T-helper 17 cell (primary cell): ENCODE measurements at regions not wholly inside any gene's neighbourhood (a gene's known extent, or its start where the extent isn't known, plus 50 kb on each side); places are given as distances from the start of the nearest gene placed in this dataset.

Source experiments
- ATAC-seq: fragments of 150-1000 bp; cut with Tn5 transposase; 2 replicates; pipeline ENCODE4 v1.10.0; 2021; ENCODE audit warnings: mild to moderate bottlenecking, moderate library complexity
- DNase-seq, 3 donors: peaks; one replicate each; pipeline versions ENCODE4 v3.0.0 to v3.0.0-alpha.2; 2020 to 2021
- H3K9me3 ChIP-seq: one replicate; pipeline ENCODE4 v1.7.0; 2013; ENCODE audit warnings: low read length, mild to moderate bottlenecking; ENCODE audit not compliant: control insufficient read depth, poor library complexity, severe bottlenecking
- H3K27ac Mint-ChIP-seq: one replicate; pipeline ENCODE4 v1.8.0; 2022; ENCODE audit warnings: mild to moderate bottlenecking, moderate library complexity, mixed read lengths
- H3K27me3 Mint-ChIP-seq: one replicate; pipeline ENCODE4 v1.8.0; 2022; ENCODE audit warnings: mixed read lengths
- H3K36me3 Mint-ChIP-seq: one replicate; pipeline ENCODE4 v1.8.0; 2022; ENCODE audit warnings: low read depth, mixed read lengths
- H3K4me1 Mint-ChIP-seq: one replicate; pipeline ENCODE4 v1.8.0; 2022; ENCODE audit warnings: mild to moderate bottlenecking, mixed read lengths
- H3K4me3 Mint-ChIP-seq: one replicate; pipeline ENCODE4 v1.8.0; 2022; ENCODE audit warnings: mild to moderate bottlenecking, moderate library complexity, mixed read lengths

DNA sequence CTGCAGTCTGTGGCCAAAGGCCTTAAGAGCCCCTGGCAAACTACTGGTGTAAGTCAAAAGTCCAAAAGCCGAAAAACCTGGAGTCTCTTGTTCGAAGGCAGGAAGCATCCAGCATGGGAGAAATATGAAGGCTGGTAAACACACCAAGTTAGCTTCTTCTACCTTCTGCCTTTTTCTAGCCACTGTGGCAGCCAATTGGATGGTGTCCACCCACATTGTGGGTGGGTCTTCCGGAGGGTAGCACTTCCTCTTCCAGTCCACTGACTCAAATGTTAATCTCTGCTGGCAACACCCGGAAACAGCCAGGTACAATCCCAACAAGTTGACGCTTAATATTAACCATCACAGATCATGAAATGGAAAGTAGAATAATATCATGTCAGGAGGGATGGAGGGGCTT lies 827.6 kb downstream of the SORCS1 start:
- Mint-ChIP-seq H3K4me3 (no peak overlapping the region), H3K27ac (no peak overlapping the region), H3K36me3 (no peaks in the 10 kb centered on the region), H3K27me3 (no peaks in the 10 kb centered on the region), H3K4me1 (no peaks in the 10 kb centered on the region)
- peaks cover 3% of the 10 kb centered on the region for H3K9me3 ChIP-seq
- ATAC-seq (no peak), DNase-seq (no peak)

DNA sequence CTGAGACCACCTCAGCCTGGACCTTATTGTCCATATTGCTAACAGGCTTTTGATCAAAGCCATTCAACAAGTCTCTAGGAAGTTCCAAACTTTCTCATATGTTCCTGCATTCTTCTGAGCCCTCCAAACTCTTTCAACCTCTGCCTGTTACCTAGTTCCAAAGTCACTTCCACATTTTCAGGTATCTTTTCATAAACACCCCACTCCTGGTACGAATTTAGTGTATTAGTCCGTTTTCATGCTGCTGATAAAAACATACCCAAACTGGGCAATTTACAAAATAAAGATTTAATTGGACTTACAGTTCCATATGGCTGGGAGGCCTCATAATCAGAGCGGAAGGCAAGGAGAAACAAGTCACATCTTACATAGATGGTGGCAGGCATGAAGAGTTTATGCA lies 836.8 kb downstream of the SORCS1 start:
- Mint-ChIP-seq H3K27me3 (no peaks in the 10 kb centered on the region), H3K4me3 (no peak overlapping the region), H3K4me1 (no peaks in the 10 kb centered on the region), H3K36me3 (no peaks in the 10 kb centered on the region), H3K27ac (no peak overlapping the region)
- ATAC-seq (no peak), DNase-seq (no peak)
- H3K9me3 ChIP-seq, result no peaks in the 10 kb centered on the region

DNA sequence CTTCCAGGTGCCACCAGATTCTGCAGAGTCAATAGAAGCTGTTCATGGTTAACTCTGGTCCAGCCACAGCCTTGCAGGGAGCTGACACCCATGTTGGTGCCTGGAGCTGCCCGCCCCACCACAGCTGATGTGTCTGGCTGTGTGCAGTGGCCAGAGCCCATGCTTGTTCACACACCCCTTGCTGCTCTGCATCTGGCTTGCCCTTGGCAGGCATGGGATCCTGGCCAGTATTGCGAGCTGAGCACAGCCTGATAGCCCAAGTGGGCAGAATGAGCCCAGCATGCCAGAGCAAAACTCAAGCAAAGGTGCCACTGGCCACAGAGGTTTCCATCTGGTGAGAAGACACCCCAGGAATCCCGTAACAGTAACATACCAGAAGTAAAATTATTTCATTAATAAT lies 843.6 kb downstream of the SORCS1 start:
- no peaks in the 10 kb centered on the region for H3K36me3 Mint-ChIP-seq
- ATAC-seq, result no peak
- no peaks in the 10 kb centered on the region for H3K4me1 Mint-ChIP-seq
- H3K4me3 Mint-ChIP-seq, result no peak overlapping the region
- no peaks in the 10 kb centered on the region for H3K9me3 ChIP-seq
- DNase-seq, result no peak
- H3K27me3 Mint-ChIP-seq, result no peaks in the 10 kb centered on the region
- no peak overlapping the region for H3K27ac Mint-ChIP-seq

- DNase-seq, result no peak
Measured at GRCh38 chr10:106320078-106320477, 844.4 kb downstream of the SORCS1 start.

DNA sequence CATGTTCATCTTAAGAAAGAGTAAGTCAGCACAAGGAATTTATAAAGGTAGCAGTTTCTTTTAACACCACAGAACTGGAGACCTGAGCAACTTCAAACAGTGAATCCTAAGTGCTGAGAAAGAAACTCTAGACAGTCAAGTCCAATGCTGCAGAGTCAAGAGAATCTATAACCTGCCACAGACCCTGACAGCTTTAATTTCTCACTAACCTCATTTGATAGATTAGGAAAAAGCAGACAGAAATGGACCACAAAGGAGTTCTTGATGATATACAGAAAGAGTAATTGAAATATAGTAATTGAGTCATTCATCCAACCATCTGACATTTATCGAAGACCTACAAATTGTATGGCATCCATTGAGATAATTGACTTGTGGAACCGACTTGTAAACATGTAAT lies 847.0 kb downstream of the SORCS1 start:
- H3K9me3 ChIP-seq, result no peaks in the 10 kb centered on the region
- Mint-ChIP-seq H3K27ac (no peak overlapping the region), H3K36me3 (no peaks in the 10 kb centered on the region), H3K4me3 (no peak overlapping the region), H3K27me3 (no peaks in the 10 kb centered on the region), H3K4me1 (no peaks in the 10 kb centered on the region)
- no peak for ATAC-seq
- no peak for DNase-seq

More at GRCh38 chr10:106320078-106320477, 844.4 kb downstream of the SORCS1 start:
- Mint-ChIP-seq H3K36me3 (no peaks in the 10 kb centered on the region), H3K27me3 (no peaks in the 10 kb centered on the region), H3K4me1 (no peaks in the 10 kb centered on the region), H3K4me3 (no peak overlapping the region), H3K27ac (no peak overlapping the region)
- no peak for ATAC-seq
- no peaks in the 10 kb centered on the region for H3K9me3 ChIP-seq

- Mint-ChIP-seq H3K4me3 (no peak overlapping the region), H3K4me1 (no peaks in the 10 kb centered on the region), H3K27ac (no peak overlapping the region), H3K27me3 (no peaks in the 10 kb centered on the region), H3K36me3 (peaks cover 2% of the 10 kb centered on the region)
- ATAC-seq (no peak), DNase-seq (no peak)
- no peaks in the 10 kb centered on the region for H3K9me3 ChIP-seq
Measured at GRCh38 chr10:106313041-106313440, 851.5 kb downstream of the SORCS1 start.

DNA sequence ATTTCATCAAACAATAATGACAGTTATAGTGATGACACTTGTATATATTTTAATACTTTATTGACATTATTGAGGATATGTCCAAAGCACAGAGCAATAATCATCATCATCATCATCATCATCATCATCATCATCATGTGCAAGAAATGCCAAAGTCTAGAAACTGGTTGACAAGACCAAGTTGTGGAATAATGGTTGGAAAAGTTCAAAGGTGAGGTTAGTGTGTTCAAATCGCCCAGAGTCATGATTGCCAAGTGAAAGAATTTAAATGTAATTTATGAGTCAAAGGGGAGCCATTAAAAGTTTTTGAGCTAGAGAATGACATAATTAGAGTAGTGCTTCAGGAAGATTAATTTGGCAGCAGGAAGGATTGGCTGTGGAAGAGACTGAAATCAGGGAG lies 852.4 kb downstream of the SORCS1 start:
- H3K4me1 Mint-ChIP-seq, result no peaks in the 10 kb centered on the region
- no peaks in the 10 kb centered on the region for H3K27me3 Mint-ChIP-seq
- DNase-seq (no peak), ATAC-seq (no peak)
- peaks cover 2% of the 10 kb centered on the region for H3K36me3 Mint-ChIP-seq
- no peak overlapping the region for H3K4me3 Mint-ChIP-seq
- no peaks in the 10 kb centered on the region for H3K9me3 ChIP-seq
- H3K27ac Mint-ChIP-seq, result no peak overlapping the region

DNA sequence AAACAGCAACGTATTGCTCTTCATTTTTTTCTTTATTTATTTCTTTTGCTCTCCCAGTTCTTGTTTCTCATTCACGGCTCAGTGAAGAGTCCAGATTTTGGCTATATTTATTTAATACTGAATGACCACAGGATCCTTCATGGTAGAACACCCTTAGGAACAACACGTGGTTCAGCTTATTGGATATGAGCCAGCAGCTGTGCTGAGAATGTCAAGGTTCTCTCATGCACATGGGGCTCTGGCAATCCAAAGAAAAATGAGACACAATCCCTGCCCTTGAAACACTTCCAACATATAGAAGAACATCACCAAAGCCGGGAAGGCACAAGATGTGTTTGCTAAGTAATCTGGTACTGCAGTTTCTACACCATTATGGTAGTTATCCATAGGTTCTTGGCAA lies 852.9 kb downstream of the SORCS1 start:
- H3K9me3 ChIP-seq, result no peaks in the 10 kb centered on the region
- H3K4me3 Mint-ChIP-seq, result no peak overlapping the region
- no peak for ATAC-seq

GRCh38 chr10:106310596-106310995 lies 853.9 kb downstream of the SORCS1 start:
- Mint-ChIP-seq H3K4me1 (no peaks in the 10 kb centered on the region), H3K27ac (no peak overlapping the region), H3K4me3 (no peak overlapping the region), H3K27me3 (no peaks in the 10 kb centered on the region), H3K36me3 (peaks cover 2% of the 10 kb centered on the region)
- no peak for ATAC-seq
- no peaks in the 10 kb centered on the region for H3K9me3 ChIP-seq
- no peak for DNase-seq

More for the DNA sequence above, 852.9 kb downstream of the SORCS1 start:
- no peaks in the 10 kb centered on the region for H3K27me3 Mint-ChIP-seq
- no peak overlapping the region for H3K27ac Mint-ChIP-seq
- H3K4me1 Mint-ChIP-seq, result no peaks in the 10 kb centered on the region
- peaks cover 2% of the 10 kb centered on the region for H3K36me3 Mint-ChIP-seq
- DNase-seq, result no peak

GRCh38 chr10:106309376-106309775 lies 855.1 kb downstream of the SORCS1 start:
- ATAC-seq (no peak), DNase-seq (no peak)
- peaks cover 2% of the 10 kb centered on the region for H3K36me3 Mint-ChIP-seq
- H3K4me3 Mint-ChIP-seq, result no peak overlapping the region
- no peaks in the 10 kb centered on the region for H3K9me3 ChIP-seq
- H3K4me1 Mint-ChIP-seq, result no peaks in the 10 kb centered on the region
- no peak overlapping the region for H3K27ac Mint-ChIP-seq
- no peaks in the 10 kb centered on the region for H3K27me3 Mint-ChIP-seq

- H3K4me1 Mint-ChIP-seq, result no peaks in the 10 kb centered on the region
Measured at GRCh38 chr10:106308284-106308683, 856.2 kb downstream of the SORCS1 start.

DNA sequence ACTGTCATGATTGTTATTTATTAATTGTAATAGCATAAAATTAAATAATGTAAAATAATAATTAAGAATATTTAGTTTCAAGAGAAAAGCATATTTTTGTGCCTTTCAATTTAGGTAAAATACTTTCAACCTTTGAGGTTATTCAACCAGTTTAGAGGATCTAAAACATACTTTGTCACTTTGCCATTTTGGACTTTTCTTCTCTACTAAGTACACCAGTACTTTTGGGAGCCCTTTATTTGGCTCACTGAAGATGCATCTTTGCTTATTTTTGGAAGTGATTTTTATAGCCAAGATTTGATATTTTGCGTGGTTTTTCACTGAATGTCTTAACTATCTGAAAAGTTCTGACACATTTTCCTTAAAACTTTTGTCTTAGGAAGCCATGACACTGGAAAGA lies 860.5 kb downstream of the SORCS1 start:
- ATAC-seq (no peak), DNase-seq (no peak)
- Mint-ChIP-seq H3K27ac (no peak overlapping the region), H3K4me3 (no peak overlapping the region), H3K4me1 (no peaks in the 10 kb centered on the region), H3K36me3 (no peaks in the 10 kb centered on the region), H3K27me3 (no peaks in the 10 kb centered on the region)
- H3K9me3 ChIP-seq, result no peaks in the 10 kb centered on the region

More at GRCh38 chr10:106308284-106308683, 856.2 kb downstream of the SORCS1 start:
- ATAC-seq (no peak), DNase-seq (no peak)
- no peaks in the 10 kb centered on the region for H3K9me3 ChIP-seq
- Mint-ChIP-seq H3K27me3 (no peaks in the 10 kb centered on the region), H3K36me3 (peaks cover 2% of the 10 kb centered on the region), H3K4me3 (no peak overlapping the region), H3K27ac (no peak overlapping the region)

DNA sequence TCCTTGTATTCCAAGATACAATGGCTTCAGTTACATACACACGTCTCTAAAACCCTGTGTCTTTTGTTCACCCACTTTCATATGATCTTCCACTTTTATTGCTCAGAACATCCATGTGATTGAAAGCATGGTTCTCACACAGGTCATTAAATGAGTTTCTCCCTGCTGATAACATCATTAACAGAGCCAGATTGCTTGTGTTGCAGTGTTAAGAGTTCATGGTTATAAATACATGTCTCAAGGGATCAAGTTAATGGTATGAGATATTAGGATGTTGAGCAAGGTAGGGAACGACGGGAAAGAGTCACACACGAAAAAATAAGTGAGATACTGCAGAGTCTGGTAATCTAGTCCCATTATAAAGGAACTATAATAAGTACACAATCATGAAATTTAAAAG lies 861.5 kb downstream of the SORCS1 start:
- no peak overlapping the region for H3K27ac Mint-ChIP-seq
- no peak overlapping the region for H3K4me3 Mint-ChIP-seq
- no peak for DNase-seq
- no peaks in the 10 kb centered on the region for H3K9me3 ChIP-seq
- no peaks in the 10 kb centered on the region for H3K27me3 Mint-ChIP-seq
- H3K4me1 Mint-ChIP-seq, result no peaks in the 10 kb centered on the region
- no peak for ATAC-seq
- no peaks in the 10 kb centered on the region for H3K36me3 Mint-ChIP-seq

DNA sequence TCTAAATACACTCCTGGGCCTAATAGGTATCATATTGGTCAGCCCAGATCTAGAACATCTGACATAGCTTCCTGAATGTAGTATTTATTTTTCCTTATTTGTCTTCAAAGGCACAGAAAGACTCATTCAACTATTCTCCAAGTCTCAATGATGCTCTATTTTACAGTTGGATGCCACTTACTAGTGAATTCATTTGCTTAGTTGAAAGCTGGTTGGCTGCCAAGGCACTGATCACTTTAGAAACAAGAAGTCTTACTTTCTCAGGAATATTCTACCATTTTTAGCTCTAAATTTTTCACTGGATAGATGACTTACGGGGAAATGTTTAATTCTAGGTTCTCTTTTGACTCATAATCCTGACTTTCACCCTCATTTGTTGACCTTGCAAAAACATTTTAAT lies 863.4 kb downstream of the SORCS1 start:
- Mint-ChIP-seq H3K4me3 (no peak overlapping the region), H3K36me3 (no peaks in the 10 kb centered on the region), H3K27me3 (no peaks in the 10 kb centered on the region), H3K4me1 (no peaks in the 10 kb centered on the region), H3K27ac (no peak overlapping the region)
- DNase-seq, result no peak
- no peaks in the 10 kb centered on the region for H3K9me3 ChIP-seq
- ATAC-seq, result no peak
